ENCODE measurements at regions not wholly inside any gene's neighbourhood (a gene's known extent, or its start where the extent isn't known, plus 50 kb on each side); places are given as distances from the start of the nearest gene placed in this dataset.

DNA sequence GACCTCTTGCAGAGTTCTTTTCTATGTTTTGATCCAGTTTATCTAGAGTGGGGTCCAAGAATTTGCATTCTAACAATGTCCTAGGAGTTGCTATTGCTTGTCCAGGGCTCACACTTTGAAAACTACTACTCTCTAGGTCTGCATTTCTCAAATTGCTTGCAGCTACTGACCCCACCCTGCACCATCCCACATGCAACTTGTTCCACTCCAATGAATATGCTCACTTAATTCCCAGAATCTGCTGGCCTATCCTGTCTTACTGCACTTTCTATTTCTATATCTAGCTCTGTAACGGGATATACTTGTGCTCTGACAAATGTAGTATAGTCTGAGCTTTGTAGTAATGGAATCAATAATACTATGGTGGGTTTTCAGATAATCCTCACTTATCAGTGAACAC, 570.3 kb downstream of the IQCM start:
- TF ChIP-seq, protein P1, sequence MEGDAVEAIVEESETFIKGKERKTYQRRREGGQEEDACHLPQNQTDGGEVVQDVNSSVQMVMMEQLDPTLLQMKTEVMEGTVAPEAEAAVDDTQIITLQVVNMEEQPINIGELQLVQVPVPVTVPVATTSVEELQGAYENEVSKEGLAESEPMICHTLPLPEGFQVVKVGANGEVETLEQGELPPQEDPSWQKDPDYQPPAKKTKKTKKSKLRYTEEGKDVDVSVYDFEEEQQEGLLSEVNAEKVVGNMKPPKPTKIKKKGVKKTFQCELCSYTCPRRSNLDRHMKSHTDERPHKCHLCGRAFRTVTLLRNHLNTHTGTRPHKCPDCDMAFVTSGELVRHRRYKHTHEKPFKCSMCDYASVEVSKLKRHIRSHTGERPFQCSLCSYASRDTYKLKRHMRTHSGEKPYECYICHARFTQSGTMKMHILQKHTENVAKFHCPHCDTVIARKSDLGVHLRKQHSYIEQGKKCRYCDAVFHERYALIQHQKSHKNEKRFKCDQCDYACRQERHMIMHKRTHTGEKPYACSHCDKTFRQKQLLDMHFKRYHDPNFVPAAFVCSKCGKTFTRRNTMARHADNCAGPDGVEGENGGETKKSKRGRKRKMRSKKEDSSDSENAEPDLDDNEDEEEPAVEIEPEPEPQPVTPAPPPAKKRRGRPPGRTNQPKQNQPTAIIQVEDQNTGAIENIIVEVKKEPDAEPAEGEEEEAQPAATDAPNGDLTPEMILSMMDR (IDR thresholded peaks at IDR 0.05) = no peak
- TF ChIP-seq POLR2A (IDR thresholded peaks at IDR 0.05) = no peak
